Testis (tissue), 2 donors: ENCODE measurements at regions not wholly inside any gene's neighbourhood (a gene's known extent, or its start where the extent isn't known, plus 50 kb on each side); places are given as distances from the start of the nearest gene placed in this dataset.
"Not testable (repeated sequence)": the region's sequence is repeated elsewhere in the genome, so short reads cannot be mapped to it uniquely, and the experiment has no call there.

Experiments
- CTCF ChIP-seq, 3 experiments: fragments of 450-650 bp in 2 of 3; fragments of 200-600 bp in 1 of 3; sonication (generic) in 1 of 3; IDR thresholded peaks; one replicate each; pipeline ENCODE4 v1.5.1; 2016 to 2019; ENCODE audit warnings: antibody characterized with exemption in 3 of 3, mild to moderate bottlenecking in 2 of 3, moderate library complexity in 1 of 3
- POLR2A ChIP-seq: fragments of 450-650 bp; IDR thresholded peaks from one replicate; pipeline ENCODE4 v1.6.1; 2017; ENCODE audit warnings: antibody characterized with exemption, mild to moderate bottlenecking, moderate library complexity

GRCh38 chr5:176030361-176031117 is 62.4 kb upstream of the THOC3 start:
- TF ChIP-seq POLR2A; CTCF (IDR thresholded peaks at IDR 0.05): not testable (repeated sequence)
